ENCODE measurements at regions not wholly inside any gene's neighbourhood (a gene's known extent, or its start where the extent isn't known, plus 50 kb on each side); places are given as distances from the start of the nearest gene placed in this dataset.

GRCh38 chr5:89421035-89421434, 538.1 kb upstream of the MEF2C start:
- POLR2A ChIA-PET = no interaction called here
- no peak overlapping the region for H3K4me3 ChIP-seq (ENCODE audit: low read depth, low read length)
- no peaks in the 10 kb centered on the region for H3K27me3 ChIP-seq (ENCODE audit: control insufficient read depth, insufficient read depth, low read length)
- TF ChIP-seq CTCF (IDR thresholded peaks at IDR 0.05; ENCODE audit: low read depth, low read length) = no peak
- CTCF ChIA-PET = no interaction called here
- no peaks in the 10 kb centered on the region for H3K9me3 ChIP-seq (ENCODE audit: control insufficient read depth, insufficient read depth, low read length)
- no peak for DNase-seq (ENCODE audit: low read depth, low spot score)
- no peak overlapping the region for H3K27ac ChIP-seq (ENCODE audit: low read depth, low read length)

- no peak overlapping the region for H3K4me3 ChIP-seq (ENCODE audit: low read depth, low read length)
- no peak for DNase-seq (ENCODE audit: low read depth, low spot score)
- POLR2A ChIA-PET = no interaction called here
- CTCF ChIA-PET = no interaction called here
- TF ChIP-seq CTCF (IDR thresholded peaks at IDR 0.05; ENCODE audit: low read depth, low read length) = no peak
- H3K27me3 ChIP-seq (ENCODE audit: control insufficient read depth, insufficient read depth, low read length) = no peaks in the 10 kb centered on the region
- no peak overlapping the region for H3K27ac ChIP-seq (ENCODE audit: low read depth, low read length)
- no peaks in the 10 kb centered on the region for H3K9me3 ChIP-seq (ENCODE audit: control insufficient read depth, insufficient read depth, low read length)
Observed at GRCh38 chr5:89418407-89419085, 535.6 kb upstream of the MEF2C start.

GRCh38 chr5:89417990-89418389, 535.0 kb upstream of the MEF2C start:
- CTCF ChIA-PET = no interaction called here
- no peak overlapping the region for H3K27ac ChIP-seq (ENCODE audit: low read depth, low read length)
- DNase-seq (ENCODE audit: low read depth, low spot score) = no peak
- H3K9me3 ChIP-seq (ENCODE audit: control insufficient read depth, insufficient read depth, low read length) = no peaks in the 10 kb centered on the region
- H3K27me3 ChIP-seq (ENCODE audit: control insufficient read depth, insufficient read depth, low read length) = no peaks in the 10 kb centered on the region
- TF ChIP-seq CTCF (IDR thresholded peaks at IDR 0.05; ENCODE audit: low read depth, low read length) = no peak
- H3K4me3 ChIP-seq (ENCODE audit: low read depth, low read length) = no peak overlapping the region
- POLR2A ChIA-PET = no interaction called here

- Histone ChIP-seq H3K27ac (ENCODE audit: low read depth, low read length) (no peak overlapping the region), H3K9me3 (ENCODE audit: control insufficient read depth, insufficient read depth, low read length) (no peaks in the 10 kb centered on the region), H3K4me3 (ENCODE audit: low read depth, low read length) (no peak overlapping the region), H3K27me3 (ENCODE audit: control insufficient read depth, insufficient read depth, low read length) (no peaks in the 10 kb centered on the region)
- ChIA-PET POLR2A (no interaction called here), CTCF (no interaction called here)
- TF ChIP-seq CTCF (IDR thresholded peaks at IDR 0.05; ENCODE audit: low read depth, low read length) = no peak
- no peak for DNase-seq (ENCODE audit: low read depth, low spot score)
Observed at GRCh38 chr5:89417515-89417914, 534.5 kb upstream of the MEF2C start.

- Histone ChIP-seq H3K4me3 (ENCODE audit: low read depth, low read length) (no peak overlapping the region), H3K27ac (ENCODE audit: low read depth, low read length) (no peak overlapping the region), H3K27me3 (ENCODE audit: control insufficient read depth, insufficient read depth, low read length) (no peaks in the 10 kb centered on the region), H3K9me3 (ENCODE audit: control insufficient read depth, insufficient read depth, low read length) (no peaks in the 10 kb centered on the region)
- ChIA-PET POLR2A (no interaction called here), CTCF (no interaction called here)
- TF ChIP-seq CTCF (IDR thresholded peaks at IDR 0.05; ENCODE audit: low read depth, low read length) = no peak
- no peak for DNase-seq (ENCODE audit: low read depth, low spot score)
Observed at GRCh38 chr5:89411891-89412290, 528.9 kb upstream of the MEF2C start.

Data from AG04450 (cell line).